ENCODE measurements at regions not wholly inside any gene's neighbourhood (a gene's known extent, or its start where the extent isn't known, plus 50 kb on each side); places are given as distances from the start of the nearest gene placed in this dataset. TPM values are rescaled to one million over a fixed set of nuclear protein-coding genes. Genes with fewer than 3 reads are reported as not detected.
"Not testable (repeated sequence)": the region's sequence is repeated elsewhere in the genome, so short reads cannot be mapped to it uniquely, and the experiment has no call there.

GRCh38 chr15:19943515-19943914, 598.1 kb downstream of the GOLGA6L6 start:
- Histone ChIP-seq H3K9me3 (peaks cover 0 to 13% (median 0%) of the 10 kb centered on the region in 4 donors), H3K4me1 (no peaks in the 10 kb centered on the region), H3K36me3 (no peaks in the 10 kb centered on the region), H3K4me3 (no peak overlapping the region), H3K27me3 (peaks cover 0 to 4% of the 10 kb centered on the region in 2 donors), H3K27ac (no peak overlapping the region)
- DNase-seq (ENCODE audit: low spot score in 2 of 2) = no peak
- TF ChIP-seq POLR2A (IDR thresholded peaks at IDR 0.05) (no peak), CTCF (IDR thresholded peaks at IDR 0.05) (no peak), EP300 (IDR thresholded peaks at IDR 0.05) (no peak)
- WGBS, 2 donors = 49 to 51% methylated on average over 20 to 49 of the region's 51 CpGs

- not testable (repeated sequence) for H3K27ac ChIP-seq; H3K4me1 ChIP-seq; H3K4me3 ChIP-seq; H3K36me3 ChIP-seq; DNase-seq (ENCODE audit: low spot score in 2 of 2); H3K27me3 ChIP-seq
- peaks cover 0 to 25% (median 0%) of the 10 kb centered on the region in 4 donors for H3K9me3 ChIP-seq
- WGBS, 2 donors = 48 to 56% methylated on average over 1 of the region's 1 CpG
These were observed 638.3 kb downstream of the GOLGA6L6 start for GRCh38 chr15:19903281-19903680.

- H3K4me1 ChIP-seq; DNase-seq (ENCODE audit: low spot score in 2 of 2); H3K4me3 ChIP-seq; H3K36me3 ChIP-seq; H3K27me3 ChIP-seq; H3K27ac ChIP-seq: not testable (repeated sequence)
- peaks cover 0 to 25% (median 0%) of the 10 kb centered on the region in 4 donors for H3K9me3 ChIP-seq
- WGBS, 2 donors = 60 to 69% methylated on average over 1 of the region's 1 CpG
These were observed 639.2 kb downstream of the GOLGA6L6 start for GRCh38 chr15:19902388-19902787.

GRCh38 chr15:19901414-19901813, 640.2 kb downstream of the GOLGA6L6 start:
- 70 to 76% methylated on average over 4 of the region's 4 CpGs for WGBS, 2 donors
- not testable (repeated sequence) for H3K27me3 ChIP-seq; H3K4me1 ChIP-seq; DNase-seq (ENCODE audit: low spot score in 2 of 2); H3K36me3 ChIP-seq; H3K4me3 ChIP-seq; H3K27ac ChIP-seq
- H3K9me3 ChIP-seq = peaks cover 0 to 25% (median 0%) of the 10 kb centered on the region in 4 donors

GRCh38 chr15:19899021-19899824, 642.4 kb downstream of the GOLGA6L6 start:
- H3K4me3 ChIP-seq = no peak overlapping the region
- H3K9me3 ChIP-seq = peaks cover 0 to 25% (median 0%) of the 10 kb centered on the region in 4 donors
- no peaks in the 10 kb centered on the region for H3K36me3 ChIP-seq
- H3K4me1 ChIP-seq = no peaks in the 10 kb centered on the region
- no peaks in the 10 kb centered on the region for H3K27me3 ChIP-seq
- 69 to 70% methylated on average over 49 to 52 of the region's 53 CpGs for WGBS, 2 donors
- TF ChIP-seq EP300 (IDR thresholded peaks at IDR 0.05) (no peak), POLR2A (IDR thresholded peaks at IDR 0.05) (no peak), CTCF (IDR thresholded peaks at IDR 0.05) (no peak)
- DNase-seq (ENCODE audit: low spot score in 2 of 2) = no peak
- H3K27ac ChIP-seq = no peak overlapping the region

- not testable (repeated sequence) for DNase-seq (ENCODE audit: low spot score in 2 of 2); H3K4me3 ChIP-seq; H3K27me3 ChIP-seq; H3K4me1 ChIP-seq; H3K36me3 ChIP-seq; H3K27ac ChIP-seq; H3K9me3 ChIP-seq
- 59 to 75% methylated on average over 1 of the region's 1 CpG for WGBS, 2 donors
These were observed 652.8 kb downstream of the GOLGA6L6 start for GRCh38 chr15:19888811-19889210.

- H3K36me3 ChIP-seq; H3K4me1 ChIP-seq; H3K27ac ChIP-seq; DNase-seq (ENCODE audit: low spot score in 2 of 2); H3K9me3 ChIP-seq; H3K4me3 ChIP-seq; H3K27me3 ChIP-seq: not testable (repeated sequence)
- 60 to 76% methylated on average over 4 of the region's 4 CpGs for WGBS, 2 donors
These were observed 697.5 kb downstream of the GOLGA6L6 start for GRCh38 chr15:19844061-19844460.

Small RNAs in the stretch of these regions (small RNA-seq; reads per million reads assigned to genes)
- not detected for gene AC138701.2
- gene IGHD1OR15-1A = not detected
- gene IGHD2OR15-2A = not detected
- gene IGHD3OR15-3A = not detected
- gene IGHD4OR15-4A = not detected
- gene IGHD5OR15-5A = not detected
- not detected for gene RN7SL584P
- gene RNU6-978P = not detected
